Endothelial cell of umbilical vein (primary cell): ENCODE measurements at regions not wholly inside any gene's neighbourhood (a gene's known extent, or its start where the extent isn't known, plus 50 kb on each side); places are given as distances from the start of the nearest gene placed in this dataset.

Experiments
- BruUV-seq: library from RNA; stranded (reverse); fragments of 400-500 nt; replicated peaks from 2 replicates; lab custom pipeline; 2021; lab: Mats Ljungman, UMichigan
- CTCF ChIA-PET: fragments of 300-600, 350-600 bp; sonication (Branson Sonifier 250); formaldehyde crosslinking; loops from one replicate; lab custom pipeline; 2021; ENCODE audit warnings: antibody characterized with exemption, inconsistent platforms; lab: Charles Lee
- POLR2A ChIA-PET: fragments of 300-600, 350-600 bp; sonication (Branson Sonifier 250); formaldehyde crosslinking; loops from one replicate; lab custom pipeline; 2021; ENCODE audit warnings: antibody characterized with exemption, inconsistent platforms; lab: Charles Lee
- DNase-seq: peaks from one replicate; pipeline ENCODE4 v3.0.0-alpha.2; 2011; ENCODE audit warnings: low read depth, low spot score
- FAIRE-seq: peaks from 2 replicates; lab custom pipeline; 2011; peaks lifted over from hg19 to GRCh38; lab: Jason Lieb, UNC
- H2AFZ ChIP-seq: 2 replicates; pipeline ENCODE4 v1.6.0; 2012; ENCODE audit warnings: low read depth, low read length, control low read depth, inconsistent platforms
- H3K27ac ChIP-seq: 2 replicates; pipeline ENCODE4 v1.5.1; 2011; ENCODE audit warnings: low read depth, mild to moderate bottlenecking, control low read depth, low read length, moderate library complexity; ENCODE audit not compliant: insufficient read depth
- H3K27me3 ChIP-seq, 2 experiments: 2 replicates each; pipeline versions ENCODE4 v1.6.0 to v1.6.1; 2011; ENCODE audit warnings: low read length in 2 of 2, mixed read lengths in 1 of 2; ENCODE audit not compliant: control insufficient read depth in 2 of 2, insufficient read depth in 2 of 2
- H3K36me3 ChIP-seq, 2 experiments: 2 replicates in 1 of 2; 3 replicates in 1 of 2; pipeline ENCODE4 v1.5.1; 2011; ENCODE audit warnings: low read length in 2 of 2, mild to moderate bottlenecking in 1 of 2, moderate library complexity in 1 of 2; ENCODE audit not compliant: control insufficient read depth in 2 of 2, insufficient read depth in 2 of 2; ENCODE audit errors: extremely low read depth in 1 of 2
- H3K4me1 ChIP-seq: 3 replicates; pipeline ENCODE4 v1.5.1; 2011; ENCODE audit warnings: mild to moderate bottlenecking, low read length; ENCODE audit not compliant: control insufficient read depth, insufficient read depth; ENCODE audit errors: extremely low read depth
- H3K4me2 ChIP-seq: 2 replicates; pipeline ENCODE4 v1.6.1; 2011; ENCODE audit warnings: low read length, control low read depth, mixed read lengths; ENCODE audit not compliant: insufficient read depth
- H3K4me3 ChIP-seq, 3 experiments: fragments of 200-600 bp in 1 of 3; sonication (generic), shearing (Covaris generic) in 1 of 3; replicated peaks in 1 of 3; 2 replicates each; pipeline ENCODE4 v1.5.1; 2011 to 2016; ENCODE audit warnings: control low read depth in 3 of 3, low read length in 3 of 3, mild to moderate bottlenecking in 2 of 3, inconsistent platforms in 1 of 3, low read depth in 1 of 3, moderate library complexity in 1 of 3; ENCODE audit not compliant: insufficient read depth in 1 of 3
- H3K79me2 ChIP-seq: 2 replicates; pipeline ENCODE4 v1.6.0; 2012; ENCODE audit warnings: low read length, inconsistent platforms; ENCODE audit not compliant: control insufficient read depth, insufficient read depth
- H3K9ac ChIP-seq: replicated peaks from 2 replicates; pipeline ENCODE3; 2011; ENCODE audit warnings: low read length, control low read depth; ENCODE audit not compliant: insufficient read depth; ENCODE audit errors: extremely low read depth
- H3K9me1 ChIP-seq: replicated peaks from 3 replicates; pipeline ENCODE4 v1.6.0; 2011; ENCODE audit warnings: mild to moderate bottlenecking, low read length; ENCODE audit not compliant: control insufficient read depth, insufficient read depth; ENCODE audit errors: extremely low read depth
- H3K9me3 ChIP-seq: replicated peaks from 2 replicates; pipeline ENCODE4 v1.5.1; 2012; ENCODE audit warnings: low read length, inconsistent platforms; ENCODE audit not compliant: control insufficient read depth, insufficient read depth
- H4K20me1 ChIP-seq: replicated peaks from 2 replicates; pipeline ENCODE3; 2011; ENCODE audit warnings: mild to moderate bottlenecking, low read length; ENCODE audit not compliant: control insufficient read depth, insufficient read depth; ENCODE audit errors: extremely low read depth
- EZH2 ChIP-seq: IDR thresholded peaks from 2 replicates; pipeline ENCODE4 v1.6.1; 2012; ENCODE audit warnings: borderline replicate concordance, low read depth, mild to moderate bottlenecking, moderate library complexity, low read length, inconsistent platforms; ENCODE audit not compliant: severe bottlenecking
- FOS ChIP-seq: IDR thresholded peaks from 2 replicates; pipeline ENCODE4 v1.6.1; 2011; ENCODE audit warnings: mild to moderate bottlenecking, low read length, moderate library complexity, borderline replicate concordance; ENCODE audit not compliant: insufficient read depth
- GATA2 ChIP-seq: IDR thresholded peaks from 2 replicates; pipeline ENCODE4 v1.7.0; 2011; ENCODE audit warnings: low read depth, mild to moderate bottlenecking, moderate library complexity, mixed read lengths, low read length; ENCODE audit not compliant: insufficient read length, insufficient read depth
- JUN ChIP-seq: IDR thresholded peaks from 2 replicates; pipeline ENCODE4 v1.6.1; 2011; ENCODE audit warnings: borderline replicate concordance, low read depth; ENCODE audit not compliant: insufficient read length, insufficient read depth
- MYC ChIP-seq: IDR thresholded peaks from one replicate; pipeline ENCODE4 v1.6.1; 2011; ENCODE audit warnings: mild to moderate bottlenecking, low read depth, low read length
- POLR2A ChIP-seq: IDR thresholded peaks from 2 replicates; pipeline ENCODE4 v1.6.1; 2012; ENCODE audit warnings: low read depth, mild to moderate bottlenecking, control low read depth, low read length
- POLR2AphosphoS5 ChIP-seq: IDR thresholded peaks from 2 replicates; pipeline ENCODE4 v1.6.1; 2012; ENCODE audit warnings: low read depth, mild to moderate bottlenecking, control low read depth, low read length, moderate library complexity; ENCODE audit not compliant: insufficient read depth
- dilution Hi-C: fragments of 300-500 bp; cut with MboI; formaldehyde crosslinking; loops from one replicate; pipeline ENCODE4 v1.15.0; 2019; ENCODE audit warnings: low sequenced_read_pairs; ENCODE audit not compliant: extremely low pct_ligation_motif_present
- intact Hi-C: fragments of 100-400 bp; cut with micrococcal nuclease; formaldehyde crosslinking; loops from one replicate; pipeline ENCODE4 v1.10.0; 2022
- TF ChIP-seq, protein P1 (sequence below), 2 donors: IDR thresholded peaks; 1 replicate in 1 of 2; 2 replicates in 1 of 2; pipeline ENCODE4 v1.5.1; 2011; ENCODE audit warnings: low read length in 2 of 2, mild to moderate bottlenecking in 2 of 2, moderate library complexity in 2 of 2, control low read depth in 1 of 2, inconsistent platforms in 1 of 2, low read depth in 1 of 2; ENCODE audit not compliant: insufficient read depth in 1 of 2; ENCODE audit errors: extremely low read depth in 1 of 2
- TF ChIP-seq, protein P2 (sequence below): IDR thresholded peaks from 2 replicates; pipeline ENCODE4 v1.6.1; 2011; ENCODE audit not compliant: insufficient read depth, insufficient read length

DNA sequence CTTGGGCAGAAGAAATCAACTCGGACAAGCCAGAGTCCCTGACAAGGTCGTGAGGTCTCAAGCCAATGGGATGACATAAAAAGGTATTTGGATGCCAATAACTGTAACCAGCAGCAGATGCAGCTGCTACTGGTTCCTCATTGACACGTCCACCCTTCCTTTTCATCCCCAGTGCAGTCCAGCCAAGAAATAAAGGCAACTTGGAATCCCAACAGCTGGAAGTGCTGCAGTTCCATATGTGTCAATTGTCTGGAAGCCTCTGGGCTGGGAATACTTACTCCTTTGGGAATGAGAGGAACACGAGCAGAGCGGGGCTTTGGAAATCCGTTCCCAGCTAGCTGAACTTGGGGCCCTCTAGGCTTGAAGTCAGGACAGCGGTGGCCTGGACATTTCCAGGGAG lies 360.4 kb upstream of the ZFHX3 start:
- ChIA-PET POLR2A (no interaction called here), CTCF (no interaction called here)
- BruUV-seq = no TSS peak
- H3K4me1 ChIP-seq = no peaks in the 10 kb centered on the region
- no peak overlapping the region for H2AFZ ChIP-seq
- no peaks in the 10 kb centered on the region for H3K36me3 ChIP-seq
- FAIRE-seq (no peak), DNase-seq (no peak)
- dilution Hi-C loops = no loop called here
- H3K9me3 ChIP-seq = no peaks in the 10 kb centered on the region
- intact Hi-C loops = no loop called here
- H3K9me1 ChIP-seq = no peaks in the 10 kb centered on the region
- no peaks in the 10 kb centered on the region for H3K27me3 ChIP-seq
- no peaks in the 10 kb centered on the region for H4K20me1 ChIP-seq
- TF ChIP-seq MYC = no peak
- H3K4me3 ChIP-seq = no peak overlapping the region
- no peak overlapping the region for H3K4me2 ChIP-seq
- no peak overlapping the region for H3K27ac ChIP-seq
- H3K9ac ChIP-seq = no peak overlapping the region
- H3K79me2 ChIP-seq = no peaks in the 10 kb centered on the region

DNA sequence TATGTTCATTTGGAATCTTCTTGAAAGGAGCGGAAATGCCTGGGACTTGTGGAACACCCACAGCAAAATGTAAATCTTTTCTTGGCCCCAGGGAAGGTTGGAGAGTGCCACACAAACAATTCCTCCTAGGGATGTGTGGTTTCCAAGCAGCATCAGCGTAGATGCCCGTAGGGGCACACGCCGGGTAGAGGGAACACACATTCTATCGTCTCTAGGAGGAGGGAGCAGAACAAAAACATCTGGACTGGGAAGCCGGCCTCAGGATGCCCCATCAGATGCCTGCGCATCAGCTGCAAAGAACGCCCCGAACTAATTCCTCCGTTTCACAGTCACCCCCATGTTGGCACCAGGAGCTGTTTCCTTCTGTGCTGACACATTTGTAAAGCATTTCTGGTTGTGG lies 357.9 kb upstream of the ZFHX3 start:
- H3K4me2 ChIP-seq = no peak overlapping the region
- H2AFZ ChIP-seq = no peak overlapping the region
- ChIA-PET POLR2A (no interaction called here), CTCF (no interaction called here)
- H4K20me1 ChIP-seq = no peaks in the 10 kb centered on the region
- no peaks in the 10 kb centered on the region for H3K27me3 ChIP-seq
- FAIRE-seq (no peak), DNase-seq (no peak)
- H3K79me2 ChIP-seq = no peaks in the 10 kb centered on the region
- dilution Hi-C loops = no loop called here
- no peak overlapping the region for H3K9ac ChIP-seq
- H3K9me1 ChIP-seq = no peaks in the 10 kb centered on the region
- H3K36me3 ChIP-seq = no peaks in the 10 kb centered on the region
- no peak overlapping the region for H3K27ac ChIP-seq
- BruUV-seq = no TSS peak
- intact Hi-C loops = no loop called here
- no peak for TF ChIP-seq EZH2
- no peak for TF ChIP-seq GATA2
- no peak for TF ChIP-seq JUN
- no peak for TF ChIP-seq POLR2AphosphoS5
- TF ChIP-seq MYC = no peak
- TF ChIP-seq POLR2A = no peak
- TF ChIP-seq, protein P1, sequence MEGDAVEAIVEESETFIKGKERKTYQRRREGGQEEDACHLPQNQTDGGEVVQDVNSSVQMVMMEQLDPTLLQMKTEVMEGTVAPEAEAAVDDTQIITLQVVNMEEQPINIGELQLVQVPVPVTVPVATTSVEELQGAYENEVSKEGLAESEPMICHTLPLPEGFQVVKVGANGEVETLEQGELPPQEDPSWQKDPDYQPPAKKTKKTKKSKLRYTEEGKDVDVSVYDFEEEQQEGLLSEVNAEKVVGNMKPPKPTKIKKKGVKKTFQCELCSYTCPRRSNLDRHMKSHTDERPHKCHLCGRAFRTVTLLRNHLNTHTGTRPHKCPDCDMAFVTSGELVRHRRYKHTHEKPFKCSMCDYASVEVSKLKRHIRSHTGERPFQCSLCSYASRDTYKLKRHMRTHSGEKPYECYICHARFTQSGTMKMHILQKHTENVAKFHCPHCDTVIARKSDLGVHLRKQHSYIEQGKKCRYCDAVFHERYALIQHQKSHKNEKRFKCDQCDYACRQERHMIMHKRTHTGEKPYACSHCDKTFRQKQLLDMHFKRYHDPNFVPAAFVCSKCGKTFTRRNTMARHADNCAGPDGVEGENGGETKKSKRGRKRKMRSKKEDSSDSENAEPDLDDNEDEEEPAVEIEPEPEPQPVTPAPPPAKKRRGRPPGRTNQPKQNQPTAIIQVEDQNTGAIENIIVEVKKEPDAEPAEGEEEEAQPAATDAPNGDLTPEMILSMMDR (IDR thresholded peaks at IDR 0.05; ENCODE audit: extremely low read depth in 1 of 2, insufficient read depth in 1 of 2, low read depth in 1 of 2, low read length in 2 of 2) = no peak
- no peak for TF ChIP-seq FOS
- TF ChIP-seq, protein P2, sequence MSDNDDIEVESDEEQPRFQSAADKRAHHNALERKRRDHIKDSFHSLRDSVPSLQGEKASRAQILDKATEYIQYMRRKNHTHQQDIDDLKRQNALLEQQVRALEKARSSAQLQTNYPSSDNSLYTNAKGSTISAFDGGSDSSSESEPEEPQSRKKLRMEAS = no peak
- H3K4me1 ChIP-seq = no peaks in the 10 kb centered on the region
- H3K9me3 ChIP-seq = no peaks in the 10 kb centered on the region
- no peak overlapping the region for H3K4me3 ChIP-seq
